Activated T-cell treated with anti-CD3 and anti-CD28 coated beads for 1 hour (primary cell): ENCODE measurements at regions not wholly inside any gene's neighbourhood (a gene's known extent, or its start where the extent isn't known, plus 50 kb on each side); places are given as distances from the start of the nearest gene placed in this dataset.
"Not testable (repeated sequence)": the region's sequence is repeated elsewhere in the genome, so short reads cannot be mapped to it uniquely, and the experiment has no call there.

ENCODE experiments used
- DNase-seq: peaks from one replicate; pipeline ENCODE4 v3.0.0-alpha.2; 2020; ENCODE audit warnings: low read depth

DNA sequence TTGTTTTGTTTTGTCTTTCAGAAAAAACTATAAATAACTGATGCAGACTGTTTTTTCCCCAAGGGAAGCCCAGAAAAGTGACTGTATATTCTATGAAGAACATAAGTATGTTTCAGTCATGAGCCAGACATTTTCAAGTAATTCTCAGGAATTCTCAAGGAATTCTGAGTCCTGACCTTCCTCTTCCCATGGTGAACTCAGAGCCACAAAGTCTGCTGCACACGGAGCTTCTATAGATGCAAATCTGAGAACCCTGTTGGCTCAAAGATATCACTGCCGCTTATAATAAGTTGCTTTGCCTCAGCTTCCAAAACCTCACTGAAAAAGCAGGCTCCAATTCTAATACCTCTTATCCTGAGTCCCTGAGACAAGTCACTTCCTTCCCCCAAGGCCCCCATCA lies 418.5 kb upstream of the RUNX1 start:
- no peak for DNase-seq

DNA sequence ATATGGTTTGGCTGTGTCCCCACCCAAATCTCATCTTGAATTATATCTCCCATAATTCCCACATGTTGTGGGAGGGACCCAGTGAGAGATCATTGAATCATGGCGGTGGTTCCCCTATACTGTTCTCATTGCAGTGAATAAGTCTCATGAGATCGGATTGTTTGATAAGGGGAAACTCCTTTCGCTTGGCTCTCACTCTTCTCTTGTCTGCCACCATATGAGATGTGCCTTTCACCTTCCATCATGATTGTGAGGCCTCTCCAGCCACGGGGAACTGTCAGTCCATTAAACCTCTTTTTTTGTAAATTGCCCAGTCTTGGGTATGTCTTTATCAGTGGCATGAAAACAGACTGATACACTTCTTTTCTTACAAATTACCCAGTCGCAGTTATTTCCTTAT lies 417.6 kb upstream of the RUNX1 start:
- DNase-seq, result not testable (repeated sequence)

DNA sequence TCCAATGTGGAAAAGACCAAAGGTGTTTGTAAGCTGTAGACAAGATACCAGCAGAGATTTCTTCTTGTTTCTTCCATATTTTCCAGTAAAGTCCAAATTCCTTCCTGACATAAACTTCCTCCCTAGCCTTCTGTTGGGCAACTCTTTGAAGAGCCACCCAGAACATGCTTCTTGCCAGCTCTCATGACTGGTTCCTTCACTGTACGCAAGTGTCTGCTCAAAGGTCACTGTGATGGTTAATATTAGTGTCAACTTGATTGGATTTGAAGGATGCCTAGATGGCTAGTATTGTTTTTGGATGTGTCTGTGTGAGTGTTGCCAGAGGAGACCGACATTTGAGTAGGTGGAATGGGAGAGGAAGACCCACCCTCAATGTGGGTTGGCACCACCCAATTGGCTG lies 416.6 kb upstream of the RUNX1 start:
- DNase-seq, result no peak

DNA sequence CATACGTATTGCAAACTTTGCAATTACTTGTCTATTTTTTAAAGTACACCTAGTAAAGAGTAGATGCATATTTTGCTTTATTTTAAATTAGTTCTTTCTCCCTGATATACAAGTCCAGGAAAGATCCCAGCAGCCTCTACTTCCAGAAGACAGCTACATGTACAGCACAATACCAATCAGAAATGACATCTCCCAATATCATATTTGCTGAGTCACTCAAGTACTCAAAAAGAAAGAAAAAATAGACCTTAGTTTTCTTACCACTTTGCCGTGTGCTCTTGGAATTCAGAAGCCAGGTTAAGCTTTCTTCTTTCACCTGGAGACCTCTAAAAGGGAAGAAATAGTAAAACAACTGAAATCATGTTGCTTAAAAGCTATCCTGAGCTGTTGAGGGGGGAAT lies 412.6 kb upstream of the RUNX1 start:
- DNase-seq, result no peak

DNA sequence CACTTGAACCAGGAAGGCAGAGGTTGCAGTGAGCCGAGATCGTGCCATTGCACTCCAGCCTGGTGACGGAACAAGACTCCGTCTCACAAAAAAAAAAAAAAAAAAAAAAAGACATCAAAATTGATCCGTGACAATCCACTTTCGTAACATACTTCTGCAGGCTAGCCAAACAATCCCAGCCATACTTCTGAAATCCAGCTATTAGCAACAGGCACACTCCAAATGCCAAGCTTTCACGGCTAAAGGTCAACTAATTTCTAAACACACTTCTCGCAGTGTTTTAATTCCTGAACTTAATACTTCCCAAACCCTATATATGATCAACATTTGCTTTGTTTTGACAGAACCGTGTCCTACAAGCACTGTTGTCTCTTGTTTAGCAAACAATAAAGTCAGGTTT lies 411.3 kb upstream of the RUNX1 start:
- DNase-seq, result no peak

DNA sequence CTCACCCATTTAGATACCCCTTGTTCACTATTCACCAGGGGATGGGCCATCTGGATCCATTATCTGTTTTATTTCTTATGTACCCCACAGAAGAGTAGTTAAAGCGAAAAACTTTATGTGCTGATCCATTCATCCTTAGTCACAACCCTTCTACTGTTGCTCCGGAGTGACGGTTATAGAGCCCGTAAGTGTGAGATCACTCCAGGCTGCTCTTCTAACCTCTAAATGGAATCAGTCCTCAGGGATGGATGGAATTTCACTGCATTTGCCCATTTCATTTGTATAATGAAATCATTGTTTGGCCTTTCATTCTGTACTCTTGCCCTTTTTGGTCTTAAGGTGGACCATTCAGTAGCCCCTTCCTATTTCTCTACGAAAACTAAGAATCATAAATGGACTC lies 409.3 kb upstream of the RUNX1 start:
- no peak for DNase-seq

DNA sequence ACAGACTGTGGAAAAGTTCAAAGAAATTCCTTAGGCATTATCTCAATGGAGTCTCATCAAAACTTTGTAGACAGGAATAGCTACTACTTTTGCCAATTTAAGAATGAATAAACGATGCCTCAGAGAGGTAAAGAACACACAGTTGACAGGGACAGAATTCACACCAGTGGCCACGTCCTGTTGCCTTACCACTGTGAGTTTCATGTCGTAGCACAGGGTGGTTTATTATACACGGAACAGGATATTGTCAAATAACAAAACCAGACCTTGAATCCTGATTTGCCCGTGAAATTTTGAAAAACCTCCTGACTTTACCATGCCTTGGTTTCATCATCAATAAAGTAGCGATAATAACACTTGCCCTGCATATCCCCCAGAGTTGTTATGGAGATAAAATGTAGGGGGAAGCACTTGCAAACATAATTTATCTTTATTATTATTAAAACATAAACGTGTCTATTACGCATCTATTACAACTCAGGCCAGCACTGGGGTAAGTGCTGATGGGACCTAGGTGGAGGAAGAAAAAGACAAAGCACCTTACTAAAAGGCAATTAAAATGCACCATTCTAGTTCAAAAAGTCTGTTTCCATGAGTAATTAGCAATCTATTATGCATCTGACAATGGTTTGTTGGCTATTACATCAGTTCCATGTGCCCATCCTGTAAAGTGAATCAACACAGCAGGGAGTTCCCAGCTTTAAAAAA lies 408.1 kb upstream of the RUNX1 start:
- DNase-seq, result no peak

DNA sequence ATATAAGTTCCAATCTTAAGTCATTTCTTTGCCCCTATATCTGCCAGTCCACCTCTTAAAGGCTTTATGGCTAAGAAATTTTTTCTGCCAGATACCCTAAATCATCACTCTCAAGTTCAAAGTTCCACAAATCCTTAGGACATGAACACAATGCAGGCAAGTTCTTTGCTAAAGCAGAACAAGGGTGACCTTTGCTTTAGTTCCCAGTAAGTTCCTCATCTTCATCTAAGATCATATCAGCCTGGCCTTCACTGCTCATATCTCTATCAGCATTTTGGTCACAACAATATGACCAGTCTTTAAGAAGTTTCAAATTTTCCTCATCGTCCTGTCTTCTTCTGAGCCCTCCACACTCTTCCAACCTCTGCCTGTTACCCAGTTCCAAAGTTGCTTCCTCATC lies 402.2 kb upstream of the RUNX1 start:
- no peak for DNase-seq

DNA sequence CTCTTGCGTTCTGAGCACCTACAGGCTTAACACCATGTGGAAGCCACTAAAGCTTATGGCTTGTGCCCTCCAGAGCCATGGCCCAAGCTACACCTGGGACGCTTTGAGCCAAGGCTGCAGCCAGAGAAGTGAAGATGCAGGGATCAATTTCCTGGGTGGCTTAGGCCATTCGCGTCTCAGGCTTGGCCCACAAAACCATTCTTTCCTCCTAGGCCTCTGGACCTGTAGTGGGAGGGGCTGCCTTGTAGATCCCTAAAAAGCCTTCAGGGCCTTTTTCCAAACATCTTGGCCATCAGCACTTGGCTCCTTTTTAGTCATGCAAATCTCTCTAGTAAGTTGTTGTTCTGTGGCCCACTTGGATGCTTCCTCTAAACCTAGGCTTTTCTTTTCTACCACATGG lies 401.7 kb upstream of the RUNX1 start:
- no peak for DNase-seq

DNA sequence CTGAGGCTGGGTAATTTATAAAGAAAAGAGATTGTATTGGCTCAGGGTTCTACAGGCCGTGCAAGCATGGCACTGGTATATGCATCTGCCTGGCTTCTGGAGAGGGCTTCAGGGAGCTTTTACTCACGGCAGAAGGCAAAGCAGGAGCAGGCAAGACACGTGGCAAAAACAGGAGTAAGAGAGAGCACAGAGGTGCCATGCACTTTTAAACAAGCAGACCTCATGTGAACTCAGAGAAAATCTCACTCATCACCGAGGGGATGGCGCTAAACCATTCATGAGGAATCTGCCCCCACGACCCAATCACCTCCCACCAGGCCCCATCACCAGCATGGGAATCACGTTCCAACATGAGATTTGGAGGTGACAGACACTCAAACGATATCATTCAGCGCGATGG lies 400.7 kb upstream of the RUNX1 start:
- no peak for DNase-seq

DNA sequence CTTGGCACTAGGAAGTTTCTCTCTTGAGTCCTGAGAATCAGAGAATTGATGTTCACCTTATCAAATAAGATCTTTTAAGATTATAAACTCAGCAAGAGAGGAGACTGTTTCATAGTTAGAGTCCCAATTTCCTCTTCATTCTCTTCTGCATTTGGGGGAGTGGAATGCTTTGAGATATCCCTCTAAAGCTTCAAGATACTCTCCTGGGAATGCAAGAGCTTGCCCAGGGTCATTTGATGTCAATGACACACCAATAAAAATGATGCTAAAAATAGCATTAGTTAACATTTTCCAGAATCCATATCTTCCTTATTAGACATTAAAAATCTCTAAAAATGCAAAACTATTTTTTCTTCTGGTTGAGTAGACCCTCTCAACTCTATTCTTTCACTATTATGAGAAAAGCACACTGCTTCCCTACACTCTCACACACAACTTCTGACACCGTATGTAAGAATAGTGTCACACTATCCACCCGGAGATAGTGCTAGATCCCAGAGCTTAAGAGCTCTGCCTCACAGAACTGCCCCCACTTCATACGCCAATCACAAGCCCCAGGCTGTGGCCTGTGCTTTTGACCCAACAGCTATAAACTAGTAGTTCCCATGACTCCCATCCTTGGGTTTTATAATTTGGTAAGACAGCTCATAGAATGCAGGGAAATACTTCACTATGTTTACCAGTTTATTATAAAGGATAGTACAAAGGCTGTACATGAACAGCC lies 399.9 kb upstream of the RUNX1 start:
- no peak for DNase-seq

DNA sequence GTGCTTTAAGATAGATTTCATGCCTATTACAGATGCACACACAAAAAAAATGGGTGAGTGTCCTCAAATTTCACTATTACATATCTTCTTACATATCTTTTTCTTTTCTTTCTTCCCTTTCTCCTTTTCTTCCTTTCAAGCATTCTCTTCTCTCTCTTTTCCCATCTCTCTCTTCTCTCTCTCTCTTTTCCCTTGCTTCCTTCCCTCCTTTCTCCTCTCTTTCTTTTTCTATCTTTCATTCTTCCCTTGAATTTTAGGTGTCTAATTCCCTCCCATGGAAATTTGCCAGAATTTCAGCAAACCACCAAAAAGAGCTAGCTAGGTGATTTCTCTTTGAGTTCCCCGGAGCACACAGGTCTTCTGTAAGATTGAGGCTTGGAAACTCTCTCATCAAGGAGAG lies 395.3 kb upstream of the RUNX1 start:
- DNase-seq, result no peak

DNA sequence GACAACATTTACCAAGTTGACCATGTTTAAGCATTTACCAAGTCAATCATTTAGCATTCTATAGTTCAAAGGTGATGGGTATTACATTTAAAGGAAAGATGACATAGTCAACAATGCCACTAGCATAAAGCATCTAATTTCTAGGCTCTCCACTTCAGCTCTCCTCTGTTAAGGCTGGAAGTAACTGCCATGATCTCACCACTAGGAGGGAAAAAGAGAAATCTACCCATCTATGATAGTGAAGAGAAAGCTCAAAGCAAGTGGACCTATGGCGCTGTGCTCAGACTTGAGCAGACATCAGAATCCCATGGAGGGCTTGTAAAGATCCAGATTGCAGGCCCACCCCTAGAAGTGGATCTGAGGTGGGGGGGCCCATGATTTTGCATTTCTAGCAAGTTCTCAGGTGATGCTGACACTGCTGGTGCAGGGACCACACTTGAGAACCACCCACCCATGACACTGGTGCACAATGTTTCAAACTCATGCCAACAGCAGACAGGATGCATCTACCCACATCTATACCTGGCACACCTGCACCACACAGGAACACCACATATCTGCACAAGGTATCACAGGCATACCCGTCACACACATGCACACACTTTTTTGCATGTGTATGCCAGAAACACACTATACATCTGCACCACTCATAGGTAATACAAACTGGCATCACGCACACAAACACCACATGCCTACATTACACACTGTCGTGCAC lies 392.9 kb upstream of the RUNX1 start:
- no peak for DNase-seq

DNA sequence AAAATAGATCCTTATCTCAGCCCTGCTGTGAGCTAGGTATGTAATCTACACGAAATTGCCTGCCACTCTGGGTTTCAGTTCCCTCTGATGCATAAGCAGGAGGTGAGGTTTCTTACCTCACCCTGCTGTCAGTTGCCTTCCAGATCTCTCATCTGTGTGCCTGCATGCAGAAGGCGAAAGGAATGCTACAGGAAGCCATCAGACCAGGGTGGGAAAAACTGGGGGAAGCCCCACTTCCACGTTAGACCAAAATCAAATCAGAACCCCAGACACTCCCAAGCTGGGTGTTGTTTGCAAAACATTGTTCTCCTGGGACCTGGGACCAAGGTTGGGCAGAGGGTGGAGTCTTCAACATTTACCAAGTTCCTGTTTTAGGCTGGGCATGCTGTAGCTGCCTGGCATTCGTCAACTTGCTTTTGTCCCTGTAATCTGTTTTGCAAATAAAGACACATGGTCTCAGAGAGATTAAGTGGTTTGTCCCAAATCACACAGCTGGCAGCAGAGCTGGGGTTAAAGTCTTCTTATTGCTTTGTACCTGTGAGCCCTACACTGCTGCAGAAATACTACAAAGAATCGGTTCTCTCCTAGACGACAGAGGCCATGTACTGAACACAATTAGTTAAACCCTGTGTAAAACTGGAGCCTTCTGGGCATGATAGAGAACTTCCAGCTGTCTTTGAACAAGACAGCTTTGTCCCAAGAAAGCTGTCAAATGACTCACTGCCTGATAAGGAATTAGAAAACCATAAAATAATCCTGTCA lies 389.7 kb upstream of the RUNX1 start:
- no peak for DNase-seq

DNA sequence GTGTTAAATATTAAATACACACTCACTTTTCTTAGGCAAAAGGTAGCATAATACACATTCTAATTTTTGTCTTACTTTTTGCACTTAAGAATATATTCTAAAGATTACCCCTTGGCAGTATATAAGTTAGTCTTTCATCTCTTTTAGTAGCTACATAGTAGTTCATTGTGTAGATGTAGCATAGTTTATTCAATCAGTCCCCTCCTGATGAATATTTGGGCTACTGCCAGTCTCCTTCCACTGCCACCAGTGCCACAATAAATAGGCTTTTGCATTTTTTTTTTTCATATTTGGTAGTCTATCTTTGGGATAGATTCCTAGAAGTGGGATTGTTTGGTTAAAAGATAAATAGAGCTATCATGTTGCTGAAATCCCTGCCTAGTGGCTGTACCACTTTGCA lies 388.8 kb upstream of the RUNX1 start:
- no peak for DNase-seq

DNA sequence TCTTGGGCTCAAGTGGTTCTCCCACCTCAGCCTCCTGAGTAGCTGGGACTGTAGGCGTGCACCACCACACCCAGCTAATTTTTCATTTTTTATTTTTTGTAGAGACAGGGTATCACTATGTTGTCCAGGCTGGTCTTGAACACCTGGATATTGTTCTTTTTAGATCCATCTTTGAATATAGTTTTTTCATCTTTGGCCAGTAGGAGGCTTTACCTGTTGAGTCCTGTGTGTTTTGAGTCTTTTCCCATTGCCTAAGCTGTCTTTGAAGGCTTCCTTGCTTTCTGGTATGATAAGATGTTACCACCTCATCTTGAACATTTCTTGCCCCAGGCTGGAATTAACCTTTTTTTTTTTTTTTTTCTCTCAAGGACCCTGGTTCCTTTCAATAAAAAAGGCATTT lies 387.8 kb upstream of the RUNX1 start:
- DNase-seq, result no peak

DNA sequence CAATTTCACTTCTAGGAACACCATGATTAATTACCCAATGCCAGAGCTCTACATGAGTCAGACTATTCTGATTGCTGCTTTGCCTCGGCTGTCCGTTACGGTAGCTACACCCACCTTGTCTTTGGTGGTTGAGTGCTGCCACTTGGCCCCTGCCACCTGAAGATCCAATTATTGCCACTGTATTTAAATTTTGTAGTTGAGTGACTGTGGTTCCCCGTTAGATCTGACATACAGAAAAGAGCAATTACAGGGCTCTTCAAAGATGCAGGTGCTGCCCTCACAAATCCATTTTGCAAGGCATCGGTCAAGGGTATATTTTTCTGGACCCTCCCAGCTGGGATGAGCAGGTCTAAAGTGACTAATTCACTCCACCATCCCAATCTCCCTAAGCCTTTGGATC lies 383.5 kb upstream of the RUNX1 start:
- DNase-seq, result not testable (repeated sequence)

DNA sequence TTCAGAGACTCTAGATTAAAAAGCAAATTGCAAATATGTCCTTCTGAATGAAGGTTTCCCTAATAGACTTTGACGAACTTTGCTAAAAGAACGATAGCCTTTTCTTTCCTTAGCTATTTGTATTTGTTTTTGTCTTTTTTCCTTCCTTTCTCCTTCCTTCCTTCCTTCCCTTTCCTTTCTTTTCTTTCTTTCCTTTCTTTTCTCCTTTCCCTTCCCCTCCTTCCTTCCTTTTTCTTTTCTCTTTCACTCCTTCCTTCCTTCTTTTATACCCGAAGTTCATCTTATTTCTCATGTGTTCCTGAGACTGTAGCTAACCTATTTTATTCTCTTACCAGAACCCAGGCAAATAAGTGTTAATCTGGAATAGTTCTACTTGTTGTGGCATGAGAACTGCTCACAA lies 381.2 kb upstream of the RUNX1 start:
- no peak for DNase-seq

DNA sequence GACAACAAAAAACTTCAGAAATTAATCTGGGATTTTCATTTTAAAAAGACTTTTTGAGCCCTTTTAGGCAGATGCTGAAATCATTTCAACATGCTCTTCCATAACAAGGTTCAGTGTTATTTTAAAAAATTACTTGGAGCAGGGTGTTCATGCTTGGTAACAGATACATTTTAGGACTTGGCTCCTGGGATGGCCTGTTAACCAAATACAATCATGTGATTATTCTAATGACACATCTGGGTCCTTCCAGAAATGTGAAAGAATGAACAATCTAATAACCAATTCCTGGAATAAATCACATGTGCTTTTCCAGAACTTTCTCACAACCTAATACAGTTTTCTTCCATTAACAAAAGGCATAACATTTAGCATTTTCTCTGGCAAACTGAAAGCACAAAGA lies 379.8 kb upstream of the RUNX1 start:
- no peak for DNase-seq

DNA sequence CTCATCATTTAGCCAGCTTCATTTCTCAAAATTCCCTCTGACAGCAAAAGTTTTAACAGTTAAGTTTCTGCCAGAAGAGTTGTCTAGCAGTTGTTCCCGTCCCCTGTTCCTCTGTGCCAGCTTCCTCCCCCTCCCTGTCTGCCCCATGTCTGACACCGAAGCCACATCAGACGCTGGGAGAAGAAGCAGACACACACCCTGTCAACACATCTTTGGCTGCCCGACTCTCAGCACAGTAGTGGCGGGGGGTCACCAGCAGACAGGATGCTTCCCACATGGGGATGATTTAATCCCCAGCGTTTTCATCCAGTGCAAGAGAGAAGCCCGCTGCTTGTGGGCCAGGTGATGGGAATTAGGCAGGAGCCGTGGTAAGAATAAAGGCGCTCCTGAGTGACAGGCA lies 379.4 kb upstream of the RUNX1 start:
- peak; percentile 25 for DNase-seq

DNA sequence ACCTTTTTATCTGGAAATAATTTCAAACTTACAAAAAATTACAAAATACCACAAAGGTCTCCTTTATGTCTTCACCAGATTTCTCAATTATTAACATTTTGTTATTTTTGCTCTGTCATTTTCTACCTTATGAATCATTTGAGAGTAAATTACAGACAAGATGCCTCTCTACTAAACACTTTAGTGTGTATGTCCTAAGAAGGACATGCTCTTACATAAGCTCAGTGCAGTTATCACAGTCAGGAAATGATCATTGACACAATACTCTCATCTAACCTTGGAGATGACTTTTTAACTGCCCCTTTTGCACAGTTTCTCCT lies 378.9 kb upstream of the RUNX1 start:
- no peak for DNase-seq

DNA sequence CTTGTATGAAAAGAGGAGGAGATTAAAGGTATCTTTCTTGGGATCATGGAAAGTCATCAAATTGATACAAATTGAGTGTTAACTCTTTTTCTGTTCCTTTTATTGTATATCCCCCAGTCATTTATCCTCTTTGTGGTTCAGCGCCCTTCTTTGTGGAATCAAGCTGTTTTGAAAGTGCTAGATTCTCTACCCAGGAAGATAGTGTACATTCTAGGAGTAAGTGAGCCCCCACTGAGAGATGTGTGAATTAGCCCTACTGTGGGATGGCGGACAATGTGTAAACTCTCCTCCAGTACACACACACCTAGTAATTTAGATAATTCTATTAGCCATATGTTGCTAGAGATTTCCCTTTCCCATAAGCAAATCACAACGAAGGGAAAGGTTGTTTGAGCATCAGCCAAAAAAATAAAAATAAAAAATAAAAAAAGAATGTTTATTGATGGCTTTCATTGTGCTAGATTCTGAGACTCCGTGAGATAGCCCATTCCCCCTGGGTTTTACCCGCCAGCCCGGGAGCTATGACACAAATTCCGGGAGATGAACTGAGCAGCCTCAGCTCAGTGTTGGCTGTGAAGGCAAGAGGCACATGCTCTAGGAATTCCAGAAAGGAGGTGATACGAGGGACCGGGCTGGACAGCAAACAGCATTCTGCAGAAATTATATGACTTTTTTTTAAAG lies 378.4 kb upstream of the RUNX1 start:
- DNase-seq, result no peak
